ENCODE measurements at regions not wholly inside any gene's neighbourhood (a gene's known extent, or its start where the extent isn't known, plus 50 kb on each side); places are given as distances from the start of the nearest gene placed in this dataset.

DNA sequence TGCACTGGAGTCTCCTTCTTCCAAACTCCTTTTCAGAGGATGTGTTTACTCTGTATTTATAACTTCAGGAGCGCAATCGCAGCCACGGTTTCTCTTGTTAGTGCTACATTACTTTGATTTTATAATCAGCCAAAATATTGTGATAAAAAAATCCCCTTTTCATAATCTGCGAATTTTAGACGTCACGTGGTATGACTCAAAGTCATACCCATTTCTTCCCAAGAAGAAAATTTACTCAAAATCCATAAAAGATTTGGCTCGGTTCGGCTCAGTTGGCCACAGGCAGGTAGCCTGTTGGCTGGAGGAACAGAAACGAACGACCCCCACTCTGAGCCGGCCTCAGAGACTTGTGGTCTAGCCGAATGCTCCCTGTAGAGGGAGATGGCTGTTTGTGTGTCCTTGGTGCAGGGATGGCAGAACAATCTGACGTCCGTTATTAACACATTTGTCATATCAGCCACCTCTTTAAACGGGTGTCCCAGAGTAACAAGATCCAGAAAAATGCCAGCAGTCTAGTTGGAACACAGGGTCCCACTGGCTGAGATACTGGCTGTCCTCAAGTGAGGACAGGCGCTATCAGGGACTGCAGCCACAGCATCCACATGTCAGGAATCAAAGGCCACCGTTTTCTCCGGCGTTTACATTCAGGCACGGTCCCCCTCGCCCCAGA, 247.6 kb downstream of the DLL1 start:
- H3K9me3 Mint-ChIP-seq (ENCODE audit: low read depth), result no peaks in the 10 kb centered on the region
- DNase-seq (ENCODE audit: low spot score, unreplicated experiment), result no peak
- TF ChIP-seq, protein P1, sequence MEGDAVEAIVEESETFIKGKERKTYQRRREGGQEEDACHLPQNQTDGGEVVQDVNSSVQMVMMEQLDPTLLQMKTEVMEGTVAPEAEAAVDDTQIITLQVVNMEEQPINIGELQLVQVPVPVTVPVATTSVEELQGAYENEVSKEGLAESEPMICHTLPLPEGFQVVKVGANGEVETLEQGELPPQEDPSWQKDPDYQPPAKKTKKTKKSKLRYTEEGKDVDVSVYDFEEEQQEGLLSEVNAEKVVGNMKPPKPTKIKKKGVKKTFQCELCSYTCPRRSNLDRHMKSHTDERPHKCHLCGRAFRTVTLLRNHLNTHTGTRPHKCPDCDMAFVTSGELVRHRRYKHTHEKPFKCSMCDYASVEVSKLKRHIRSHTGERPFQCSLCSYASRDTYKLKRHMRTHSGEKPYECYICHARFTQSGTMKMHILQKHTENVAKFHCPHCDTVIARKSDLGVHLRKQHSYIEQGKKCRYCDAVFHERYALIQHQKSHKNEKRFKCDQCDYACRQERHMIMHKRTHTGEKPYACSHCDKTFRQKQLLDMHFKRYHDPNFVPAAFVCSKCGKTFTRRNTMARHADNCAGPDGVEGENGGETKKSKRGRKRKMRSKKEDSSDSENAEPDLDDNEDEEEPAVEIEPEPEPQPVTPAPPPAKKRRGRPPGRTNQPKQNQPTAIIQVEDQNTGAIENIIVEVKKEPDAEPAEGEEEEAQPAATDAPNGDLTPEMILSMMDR (IDR thresholded peaks at IDR 0.05; ENCODE audit: unreplicated experiment), result no peak
- peaks cover 3% of the 10 kb centered on the region for H3K4me1 Mint-ChIP-seq (ENCODE audit: low read depth)
- peaks cover 16% of the 10 kb centered on the region for H3K27me3 Mint-ChIP-seq
- H3K36me3 Mint-ChIP-seq (ENCODE audit: insufficient read depth), result no peaks in the 10 kb centered on the region
- H3K27ac Mint-ChIP-seq, result no peak overlapping the region
- no peak overlapping the region for H3K4me3 Mint-ChIP-seq (ENCODE audit: low read depth)

DNA sequence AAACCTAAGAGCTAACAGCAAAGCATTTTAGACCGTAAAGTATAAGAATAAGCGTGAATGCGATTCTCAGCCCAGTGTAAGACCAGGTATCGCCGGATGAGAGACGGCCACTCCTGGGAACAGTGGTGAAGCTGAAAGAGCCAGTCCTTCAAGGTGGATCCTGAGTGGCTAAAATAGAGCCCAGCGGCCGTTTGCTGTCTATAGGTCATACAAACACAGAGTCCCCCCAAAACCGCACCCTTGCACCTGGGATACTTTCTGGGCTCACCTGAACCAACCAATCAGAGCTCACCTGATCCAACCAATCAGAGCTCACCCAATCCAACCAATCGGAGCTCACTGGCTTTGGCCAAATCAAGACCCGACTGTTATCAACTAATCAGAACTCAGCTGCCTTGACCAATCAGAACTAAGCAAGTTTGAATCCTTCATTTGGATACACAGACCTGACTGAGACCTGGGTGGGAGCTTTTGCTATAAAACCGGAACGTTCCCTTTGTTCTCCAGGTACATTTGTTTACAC, 248.2 kb downstream of the DLL1 start:
- peaks cover 5% of the 10 kb centered on the region for H3K4me1 Mint-ChIP-seq (ENCODE audit: low read depth)
- no peaks in the 10 kb centered on the region for H3K36me3 Mint-ChIP-seq (ENCODE audit: insufficient read depth)
- no peak overlapping the region for H3K4me3 Mint-ChIP-seq (ENCODE audit: low read depth)
- no peak overlapping the region for H3K27ac Mint-ChIP-seq
- no peak for DNase-seq (ENCODE audit: low spot score, unreplicated experiment)
- H3K27me3 Mint-ChIP-seq, result peaks cover 16% of the 10 kb centered on the region
- no peaks in the 10 kb centered on the region for H3K9me3 Mint-ChIP-seq (ENCODE audit: low read depth)
- TF ChIP-seq, protein P1 (IDR thresholded peaks at IDR 0.05; ENCODE audit: unreplicated experiment), result no peak

DNA sequence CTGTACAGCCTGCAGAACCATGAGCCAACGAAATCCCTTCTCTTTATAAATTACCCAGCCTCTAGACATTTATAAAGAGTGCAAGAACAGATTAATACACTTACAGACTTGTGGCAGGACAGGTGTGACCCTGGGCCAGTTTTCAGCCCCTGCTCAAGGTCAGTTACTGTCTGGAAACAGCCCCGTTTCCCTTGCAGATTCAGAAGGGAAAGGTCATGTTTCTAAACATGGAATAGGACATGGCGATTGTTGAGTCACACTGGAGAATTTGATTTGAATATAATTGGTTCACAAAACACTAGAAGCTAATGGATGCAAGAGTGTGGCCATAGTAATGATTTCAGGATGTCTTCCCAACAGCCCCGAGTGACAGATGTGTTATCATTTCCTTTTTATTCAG, 248.8 kb downstream of the DLL1 start:
- Mint-ChIP-seq H3K27me3 (peaks cover 16% of the 10 kb centered on the region), H3K9me3 (ENCODE audit: low read depth) (no peaks in the 10 kb centered on the region), H3K4me3 (ENCODE audit: low read depth) (no peak overlapping the region), H3K4me1 (ENCODE audit: low read depth) (peaks cover 6% of the 10 kb centered on the region), H3K36me3 (ENCODE audit: insufficient read depth) (no peaks in the 10 kb centered on the region), H3K27ac (no peak overlapping the region)
- no peak for DNase-seq (ENCODE audit: low spot score, unreplicated experiment)
- TF ChIP-seq, protein P1 (IDR thresholded peaks at IDR 0.05; ENCODE audit: unreplicated experiment), result no peak

DNA sequence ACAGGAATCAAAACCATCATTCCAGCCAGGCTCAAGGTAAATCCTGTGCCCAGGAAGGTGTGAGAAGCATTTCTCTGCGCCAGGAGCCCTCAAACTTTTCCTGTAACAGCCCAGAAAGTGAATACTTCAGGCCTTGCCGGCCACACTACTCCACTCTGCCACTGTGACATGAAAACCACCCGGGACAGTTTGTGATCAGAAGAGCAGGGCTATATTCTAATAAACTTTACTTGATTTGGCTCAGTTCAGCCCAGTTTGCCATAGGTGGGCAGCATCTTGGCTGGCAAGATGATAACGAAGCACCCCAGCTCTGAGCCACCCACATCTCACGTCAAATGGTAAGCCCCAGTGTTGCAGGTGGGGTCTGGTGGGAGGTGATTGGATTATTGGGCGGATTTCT, 249.4 kb downstream of the DLL1 start:
- Mint-ChIP-seq H3K4me1 (ENCODE audit: low read depth) (peaks cover 9% of the 10 kb centered on the region), H3K9me3 (ENCODE audit: low read depth) (no peaks in the 10 kb centered on the region), H3K36me3 (ENCODE audit: insufficient read depth) (no peaks in the 10 kb centered on the region), H3K27ac (no peak overlapping the region), H3K4me3 (ENCODE audit: low read depth) (no peak overlapping the region), H3K27me3 (peaks cover 16% of the 10 kb centered on the region)
- TF ChIP-seq, protein P1 (IDR thresholded peaks at IDR 0.05; ENCODE audit: unreplicated experiment), result no peak
- no peak for DNase-seq (ENCODE audit: low spot score, unreplicated experiment)

DNA sequence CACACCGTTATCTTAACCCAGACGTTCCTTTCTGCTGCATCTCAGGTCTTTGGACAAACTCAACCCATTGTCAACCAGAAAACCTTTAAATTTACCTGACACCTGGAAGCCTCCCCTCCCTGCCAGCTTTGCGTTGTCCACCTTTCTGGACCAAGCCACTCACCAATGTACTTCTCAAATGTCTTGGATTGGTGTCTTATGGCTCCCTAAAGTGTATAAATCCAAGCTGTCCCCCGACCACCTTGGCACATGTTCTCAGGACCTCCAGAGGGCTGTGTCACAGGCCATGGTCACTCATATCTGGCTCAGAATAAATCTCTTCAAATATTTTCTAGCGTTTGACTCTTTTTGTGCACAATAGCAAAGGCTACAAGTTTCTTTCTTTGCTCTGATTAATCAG, 250.0 kb downstream of the DLL1 start:
- Mint-ChIP-seq H3K9me3 (ENCODE audit: low read depth) (no peaks in the 10 kb centered on the region), H3K4me3 (ENCODE audit: low read depth) (no peak overlapping the region), H3K27me3 (peaks cover 16% of the 10 kb centered on the region), H3K36me3 (ENCODE audit: insufficient read depth) (no peaks in the 10 kb centered on the region), H3K4me1 (ENCODE audit: low read depth) (peaks cover 16% of the 10 kb centered on the region), H3K27ac (no peak overlapping the region)
- TF ChIP-seq, protein P1 (IDR thresholded peaks at IDR 0.05; ENCODE audit: unreplicated experiment), result no peak
- no peak for DNase-seq (ENCODE audit: low spot score, unreplicated experiment)
